SK-N-SH (cell line): ENCODE measurements at regions not wholly inside any gene's neighbourhood (a gene's known extent, or its start where the extent isn't known, plus 50 kb on each side); places are given as distances from the start of the nearest gene placed in this dataset.

Source experiments
- CTCF ChIA-PET: fragments of 300-600, 350-600 bp; formaldehyde crosslinking; extraction: SDS; loops from one replicate; lab custom pipeline; 2021; lab: Yijun Ruan, JAX
- POLR2A ChIA-PET: fragments of 350-600 bp; sonication (Branson Sonifier 250); formaldehyde crosslinking; extraction: SDS; loops from one replicate; lab custom pipeline; 2020; ENCODE audit warnings: antibody characterized with exemption, inconsistent platforms; lab: Yijun Ruan, JAX
- DNase-seq: peaks from one replicate; pipeline ENCODE4 v3.0.0; 2012
- H2AFZ ChIP-seq: fragments of 200-600 bp; sonication (generic); 2 replicates; pipeline ENCODE4 v1.8.1; 2016; ENCODE audit warnings: antibody characterized with exemption, mild to moderate bottlenecking, low read depth
- H3F3A ChIP-seq: fragments of 200-600 bp; sonication (generic); replicated peaks from 2 replicates; pipeline ENCODE3; 2016; ENCODE audit warnings: antibody characterized with exemption, mild to moderate bottlenecking; ENCODE audit not compliant: insufficient read depth
- H3K27ac ChIP-seq, 2 experiments: fragments of 200-500 bp in 1 of 2; fragments of 200-600 bp in 1 of 2; sonication (Bioruptor generic) in 1 of 2; sonication (generic), shearing (Covaris generic) in 1 of 2; 2 replicates each; pipeline versions ENCODE4 v1.5.1 to v1.6.1; 2014 to 2016; ENCODE audit warnings: low read depth in 2 of 2, inconsistent platforms in 1 of 2, low read length in 1 of 2, mild to moderate bottlenecking in 1 of 2, mixed read lengths in 1 of 2
- H3K27me3 ChIP-seq: fragments of 200-600 bp; sonication (generic), shearing (Covaris generic); 2 replicates; pipeline ENCODE4 v1.6.1; 2016; ENCODE audit warnings: mixed run types; ENCODE audit not compliant: insufficient read depth
- H3K36me3 ChIP-seq, 2 experiments: fragments of 200-500 bp in 1 of 2; fragments of 200-600 bp in 1 of 2; sonication (Bioruptor generic) in 1 of 2; sonication (generic) in 1 of 2; replicated peaks in 1 of 2; 2 replicates each; pipeline versions ENCODE3 to v1.5.1; 2014 to 2016; ENCODE audit warnings: low read length in 1 of 2, mild to moderate bottlenecking in 1 of 2; ENCODE audit not compliant: insufficient read depth in 2 of 2, control insufficient read depth in 1 of 2
- H3K4me1 ChIP-seq, 2 experiments: fragments of 200-500 bp in 1 of 2; fragments of 200-600 bp in 1 of 2; sonication (Bioruptor generic) in 1 of 2; sonication (generic), shearing (Covaris generic) in 1 of 2; 2 replicates each; pipeline versions ENCODE4 v1.5.1 to v1.6.1; 2014 to 2016; ENCODE audit warnings: low read depth in 1 of 2, low read length in 1 of 2, mixed run types in 1 of 2; ENCODE audit not compliant: insufficient read depth in 2 of 2, control insufficient read depth in 1 of 2
- H3K4me2 ChIP-seq: fragments of 200-600 bp; sonication (generic), shearing (Covaris generic); 2 replicates; pipeline ENCODE4 v1.6.1; 2017; ENCODE audit warnings: mixed run types
- H3K4me3 ChIP-seq, 2 experiments: fragments of 200-500 bp in 1 of 2; fragments of 200-600 bp in 1 of 2; sonication (Bioruptor generic) in 1 of 2; sonication (generic), shearing (Covaris generic) in 1 of 2; 2 replicates each; pipeline versions ENCODE4 v1.5.1 to v1.8.1; 2014 to 2016; ENCODE audit warnings: low read depth in 2 of 2, inconsistent platforms in 1 of 2, low read length in 1 of 2, mild to moderate bottlenecking in 1 of 2, mixed read lengths in 1 of 2, moderate library complexity in 1 of 2
- H3K79me2 ChIP-seq: fragments of 200-600 bp; sonication (generic); 2 replicates; pipeline ENCODE4 v1.8.1; 2017; ENCODE audit warnings: mild to moderate bottlenecking; ENCODE audit not compliant: insufficient read depth
- H3K9ac ChIP-seq: fragments of 200-600 bp; sonication (generic); 2 replicates; pipeline ENCODE4 v1.6.1; 2017; ENCODE audit warnings: mixed run types
- H3K9me2 ChIP-seq: fragments of 200-600 bp; sonication (generic); 2 replicates; pipeline ENCODE4 v1.6.1; 2017; ENCODE audit warnings: mixed run types
- H3K9me3 ChIP-seq: fragments of 200-600 bp; sonication (generic); 2 replicates; pipeline ENCODE4 v1.6.1; 2017; ENCODE audit warnings: mixed run types, mild to moderate bottlenecking, moderate library complexity
- H4K20me1 ChIP-seq: fragments of 200-600 bp; sonication (generic); 2 replicates; pipeline ENCODE4 v1.6.1; 2017; ENCODE audit warnings: mild to moderate bottlenecking, mixed run types; ENCODE audit not compliant: insufficient read depth
- ELF1 ChIP-seq: IDR thresholded peaks from 2 replicates; pipeline ENCODE4 v1.4.0; 2012
- EP300 ChIP-seq, 2 experiments: IDR thresholded peaks; 2 replicates each; pipeline versions ENCODE4 v1.4.0 to v1.6.1; 2012; ENCODE audit warnings: borderline replicate concordance in 1 of 2, low read depth in 1 of 2, low read length in 1 of 2
- EZH2phosphoT487 ChIP-seq: fragments of 200-600 bp; sonication (generic); IDR thresholded peaks from 2 replicates; pipeline ENCODE4 v1.6.1; 2017; ENCODE audit warnings: low read depth, mixed run types, mild to moderate bottlenecking, antibody characterized with exemption, moderate library complexity, borderline replicate concordance
- FOSL2 ChIP-seq: IDR thresholded peaks from 2 replicates; pipeline ENCODE4 v1.4.0; 2012; ENCODE audit warnings: low read depth, mild to moderate bottlenecking, moderate library complexity, borderline replicate concordance
- FOXJ3 ChIP-seq: sonication (generic); formaldehyde crosslinking; IDR thresholded peaks from 2 replicates; pipeline ENCODE4 v1.5.1; 2020; ENCODE audit warnings: mild to moderate bottlenecking, missing genetic modification reagents
- GABPA ChIP-seq: IDR thresholded peaks from 2 replicates; pipeline ENCODE4 v1.4.0; 2012; ENCODE audit warnings: low read depth, mild to moderate bottlenecking
- GATA2 ChIP-seq: sonication (generic); formaldehyde crosslinking; IDR thresholded peaks from 2 replicates; pipeline ENCODE4 v1.5.0; 2020; ENCODE audit warnings: mild to moderate bottlenecking, missing genetic modification reagents
- JUND ChIP-seq: IDR thresholded peaks from 2 replicates; pipeline ENCODE4 v1.4.0; 2012
- MXI1 ChIP-seq: IDR thresholded peaks from 2 replicates; pipeline ENCODE4 v1.6.1; 2012; ENCODE audit warnings: mild to moderate bottlenecking, low read depth, low read length, improper control_type of control experiment
- NFIC ChIP-seq: IDR thresholded peaks from 2 replicates; pipeline ENCODE4 v1.4.0; 2012; ENCODE audit warnings: borderline replicate concordance
- RAD21 ChIP-seq: IDR thresholded peaks from 2 replicates; pipeline ENCODE4 v1.6.1; 2012; ENCODE audit warnings: mild to moderate bottlenecking, low read length
- RCOR1 ChIP-seq: fragments of 150-350 bp; IDR thresholded peaks from 2 replicates; pipeline ENCODE4 v1.6.1; 2017; ENCODE audit warnings: antibody characterized with exemption, low read length
- SIN3A ChIP-seq: IDR thresholded peaks from 2 replicates; pipeline ENCODE4 v1.6.1; 2012; ENCODE audit warnings: low read depth, mild to moderate bottlenecking, low read length, moderate library complexity, borderline replicate concordance
- YY1 ChIP-seq: IDR thresholded peaks from 2 replicates; pipeline ENCODE4 v1.4.0; 2012; ENCODE audit warnings: low read depth, mild to moderate bottlenecking
- WGBS: methylation state at CpG from one replicate; pipeline ENCODE4 v1.1.6; 2017; ENCODE audit warnings: low lambda C conversion rate; 5-methylcytosine and 5-hydroxymethylcytosine counted together
- TF ChIP-seq, protein P1 (sequence below): IDR thresholded peaks from 2 replicates; pipeline ENCODE4 v1.4.0; 2012; ENCODE audit warnings: low read depth
- TF ChIP-seq, protein P2 (sequence below): IDR thresholded peaks from 2 replicates; pipeline ENCODE4 v1.4.0; 2012; ENCODE audit warnings: low read depth, borderline replicate concordance
- TF ChIP-seq, protein P3 (sequence below): fragments of 200-600 bp; sonication (generic); IDR thresholded peaks from 2 replicates; pipeline ENCODE4 v1.6.1; 2017; ENCODE audit warnings: antibody characterized with exemption, mild to moderate bottlenecking, moderate library complexity
- TF ChIP-seq, protein P4 (sequence below): IDR thresholded peaks from 2 replicates; pipeline ENCODE4; 2012

GRCh38 chr10:106338486-106338885 is 826.0 kb downstream of the SORCS1 start:
- no peak overlapping the region for H2AFZ ChIP-seq
- no peak for DNase-seq
- H3F3A ChIP-seq, result no peaks in the 10 kb centered on the region
- CTCF ChIA-PET, result interaction anchor here (1.0 kb wide), 1 partner anchor 17 kb away, joined by 4 read pairs; no protein-coding TSS in a partner anchor
- H3K9ac ChIP-seq, result no peak overlapping the region
- no peak overlapping the region for H3K27ac ChIP-seq
- no peaks in the 10 kb centered on the region for H3K79me2 ChIP-seq
- POLR2A ChIA-PET, result no interaction called here
- H3K9me2 ChIP-seq, result no peaks in the 10 kb centered on the region
- no peaks in the 10 kb centered on the region for H3K4me1 ChIP-seq
- no peaks in the 10 kb centered on the region for H3K9me3 ChIP-seq
- H3K4me3 ChIP-seq, result no peak overlapping the region
- H3K4me2 ChIP-seq, result no peak overlapping the region
- H3K36me3 ChIP-seq, result no peaks in the 10 kb centered on the region
- no peaks in the 10 kb centered on the region for H4K20me1 ChIP-seq
- TF ChIP-seq, protein P1, sequence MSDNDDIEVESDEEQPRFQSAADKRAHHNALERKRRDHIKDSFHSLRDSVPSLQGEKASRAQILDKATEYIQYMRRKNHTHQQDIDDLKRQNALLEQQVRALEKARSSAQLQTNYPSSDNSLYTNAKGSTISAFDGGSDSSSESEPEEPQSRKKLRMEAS, result no peak
- no peak for TF ChIP-seq FOXJ3 (CRISPR knock-in tag)
- TF ChIP-seq SIN3A, result no peak
- TF ChIP-seq, all 33 proteins: peak for 0
- no peaks in the 10 kb centered on the region for H3K27me3 ChIP-seq
- 11% methylated on average over 2 of the region's 2 CpGs for WGBS

GRCh38 chr10:106336874-106337273 is 827.6 kb downstream of the SORCS1 start:
- no peak overlapping the region for H3K4me2 ChIP-seq
- no peaks in the 10 kb centered on the region for H3K36me3 ChIP-seq
- no peak overlapping the region for H2AFZ ChIP-seq
- CTCF ChIA-PET, result no interaction called here
- H3K4me3 ChIP-seq, result no peak overlapping the region
- no peak for DNase-seq
- WGBS, result 49% methylated on average over 5 of the region's 5 CpGs
- no peaks in the 10 kb centered on the region for H3K9me2 ChIP-seq
- H4K20me1 ChIP-seq, result no peaks in the 10 kb centered on the region
- POLR2A ChIA-PET, result no interaction called here
- H3K9ac ChIP-seq, result no peak overlapping the region
- H3K27me3 ChIP-seq, result no peaks in the 10 kb centered on the region
- H3K4me1 ChIP-seq, result no peaks in the 10 kb centered on the region
- no peak overlapping the region for H3K27ac ChIP-seq
- H3K9me3 ChIP-seq, result no peaks in the 10 kb centered on the region
- H3F3A ChIP-seq, result no peaks in the 10 kb centered on the region
- no peaks in the 10 kb centered on the region for H3K79me2 ChIP-seq
- no peak for TF ChIP-seq RCOR1
- TF ChIP-seq, protein P2, sequence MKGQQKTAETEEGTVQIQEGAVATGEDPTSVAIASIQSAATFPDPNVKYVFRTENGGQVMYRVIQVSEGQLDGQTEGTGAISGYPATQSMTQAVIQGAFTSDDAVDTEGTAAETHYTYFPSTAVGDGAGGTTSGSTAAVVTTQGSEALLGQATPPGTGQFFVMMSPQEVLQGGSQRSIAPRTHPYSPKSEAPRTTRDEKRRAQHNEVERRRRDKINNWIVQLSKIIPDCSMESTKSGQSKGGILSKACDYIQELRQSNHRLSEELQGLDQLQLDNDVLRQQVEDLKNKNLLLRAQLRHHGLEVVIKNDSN, result no peak
- no peak for TF ChIP-seq MXI1
- TF ChIP-seq, protein P3, sequence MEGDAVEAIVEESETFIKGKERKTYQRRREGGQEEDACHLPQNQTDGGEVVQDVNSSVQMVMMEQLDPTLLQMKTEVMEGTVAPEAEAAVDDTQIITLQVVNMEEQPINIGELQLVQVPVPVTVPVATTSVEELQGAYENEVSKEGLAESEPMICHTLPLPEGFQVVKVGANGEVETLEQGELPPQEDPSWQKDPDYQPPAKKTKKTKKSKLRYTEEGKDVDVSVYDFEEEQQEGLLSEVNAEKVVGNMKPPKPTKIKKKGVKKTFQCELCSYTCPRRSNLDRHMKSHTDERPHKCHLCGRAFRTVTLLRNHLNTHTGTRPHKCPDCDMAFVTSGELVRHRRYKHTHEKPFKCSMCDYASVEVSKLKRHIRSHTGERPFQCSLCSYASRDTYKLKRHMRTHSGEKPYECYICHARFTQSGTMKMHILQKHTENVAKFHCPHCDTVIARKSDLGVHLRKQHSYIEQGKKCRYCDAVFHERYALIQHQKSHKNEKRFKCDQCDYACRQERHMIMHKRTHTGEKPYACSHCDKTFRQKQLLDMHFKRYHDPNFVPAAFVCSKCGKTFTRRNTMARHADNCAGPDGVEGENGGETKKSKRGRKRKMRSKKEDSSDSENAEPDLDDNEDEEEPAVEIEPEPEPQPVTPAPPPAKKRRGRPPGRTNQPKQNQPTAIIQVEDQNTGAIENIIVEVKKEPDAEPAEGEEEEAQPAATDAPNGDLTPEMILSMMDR, result no peak
- TF ChIP-seq, protein P4, sequence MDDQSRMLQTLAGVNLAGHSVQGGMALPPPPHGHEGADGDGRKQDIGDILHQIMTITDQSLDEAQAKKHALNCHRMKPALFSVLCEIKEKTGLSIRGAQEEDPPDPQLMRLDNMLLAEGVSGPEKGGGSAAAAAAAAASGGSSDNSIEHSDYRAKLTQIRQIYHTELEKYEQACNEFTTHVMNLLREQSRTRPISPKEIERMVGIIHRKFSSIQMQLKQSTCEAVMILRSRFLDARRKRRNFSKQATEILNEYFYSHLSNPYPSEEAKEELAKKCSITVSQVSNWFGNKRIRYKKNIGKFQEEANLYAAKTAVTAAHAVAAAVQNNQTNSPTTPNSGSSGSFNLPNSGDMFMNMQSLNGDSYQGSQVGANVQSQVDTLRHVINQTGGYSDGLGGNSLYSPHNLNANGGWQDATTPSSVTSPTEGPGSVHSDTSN, result no peak
- no peak for TF ChIP-seq GATA2
- no peak for TF ChIP-seq YY1
- no peak for TF ChIP-seq EP300 (IDR thresholded peaks at IDR 0.05; ENCODE audit: borderline replicate concordance in 1 of 2, low read depth in 1 of 2, low read length in 1 of 2)
- TF ChIP-seq RAD21, result no peak
- no peak for TF ChIP-seq NFIC
- no peak for TF ChIP-seq FOSL2
- TF ChIP-seq EZH2phosphoT487, result no peak
- no peak for TF ChIP-seq GABPA
- no peak for TF ChIP-seq SIN3A
- no peak for TF ChIP-seq JUND
- no peak for TF ChIP-seq ELF1
